ENCODE measurements at regions not wholly inside any gene's neighbourhood (a gene's known extent, or its start where the extent isn't known, plus 50 kb on each side); places are given as distances from the start of the nearest gene placed in this dataset.

DNA sequence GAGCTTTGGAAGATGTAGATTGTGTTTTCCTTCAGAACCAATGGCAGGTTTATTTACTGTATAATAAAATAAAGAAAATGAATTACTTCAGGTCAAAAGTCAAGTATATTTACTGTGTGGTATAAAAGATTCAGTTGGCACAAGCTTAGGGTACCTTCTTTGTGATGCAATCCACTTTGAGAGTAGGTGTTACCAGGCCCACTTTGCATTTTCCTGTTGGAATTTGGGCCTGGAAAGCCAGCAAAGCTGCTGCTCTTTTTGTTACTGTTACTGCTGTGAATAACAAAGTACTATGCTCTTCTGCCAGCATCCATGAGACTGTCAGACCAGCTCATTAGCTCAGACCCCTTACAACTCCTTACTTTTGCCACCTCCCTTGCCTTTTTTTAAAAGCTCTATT is 649.0 kb upstream of the SEL1L start:
- Histone ChIP-seq H3K27ac (no peak overlapping the region), H3K36me3 (no peaks in the 10 kb centered on the region), H3K4me3 (no peak overlapping the region), H3K27me3 (no peaks in the 10 kb centered on the region), H3K4me1 (no peaks in the 10 kb centered on the region), H3K9ac (ENCODE audit: low read depth in 2 of 2, low read length in 2 of 2) (no peak overlapping the region), H3K9me3 (no peaks in the 10 kb centered on the region)
- DNase-seq, result no peak
- intact Hi-C loops (cut with DNase I), result no loop called here
- TF ChIP-seq, protein P1, sequence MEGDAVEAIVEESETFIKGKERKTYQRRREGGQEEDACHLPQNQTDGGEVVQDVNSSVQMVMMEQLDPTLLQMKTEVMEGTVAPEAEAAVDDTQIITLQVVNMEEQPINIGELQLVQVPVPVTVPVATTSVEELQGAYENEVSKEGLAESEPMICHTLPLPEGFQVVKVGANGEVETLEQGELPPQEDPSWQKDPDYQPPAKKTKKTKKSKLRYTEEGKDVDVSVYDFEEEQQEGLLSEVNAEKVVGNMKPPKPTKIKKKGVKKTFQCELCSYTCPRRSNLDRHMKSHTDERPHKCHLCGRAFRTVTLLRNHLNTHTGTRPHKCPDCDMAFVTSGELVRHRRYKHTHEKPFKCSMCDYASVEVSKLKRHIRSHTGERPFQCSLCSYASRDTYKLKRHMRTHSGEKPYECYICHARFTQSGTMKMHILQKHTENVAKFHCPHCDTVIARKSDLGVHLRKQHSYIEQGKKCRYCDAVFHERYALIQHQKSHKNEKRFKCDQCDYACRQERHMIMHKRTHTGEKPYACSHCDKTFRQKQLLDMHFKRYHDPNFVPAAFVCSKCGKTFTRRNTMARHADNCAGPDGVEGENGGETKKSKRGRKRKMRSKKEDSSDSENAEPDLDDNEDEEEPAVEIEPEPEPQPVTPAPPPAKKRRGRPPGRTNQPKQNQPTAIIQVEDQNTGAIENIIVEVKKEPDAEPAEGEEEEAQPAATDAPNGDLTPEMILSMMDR (IDR thresholded peaks at IDR 0.05), result no peak

DNA sequence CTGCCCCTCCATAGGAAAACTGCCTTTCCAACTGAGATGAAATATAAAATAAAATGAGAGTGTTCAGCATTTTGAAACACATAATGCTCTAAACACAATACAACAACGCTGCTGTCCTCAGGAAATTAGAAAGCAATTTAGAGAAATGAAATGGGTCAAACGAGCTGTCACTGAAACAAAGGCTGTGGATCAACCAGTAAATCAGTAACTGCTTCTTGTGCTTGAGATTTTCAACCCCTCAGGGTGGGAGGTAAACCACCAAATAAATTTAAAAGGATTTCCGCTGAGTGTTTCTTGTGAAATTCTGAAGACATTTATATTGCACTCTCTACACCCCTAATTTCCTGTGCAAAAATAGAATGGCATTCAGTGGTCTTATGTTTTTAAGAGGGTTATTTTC is 657.1 kb upstream of the SEL1L start:
- intact Hi-C loops (cut with DNase I), result no loop called here

GRCh38 chr14:82192387-82192786 is 658.7 kb upstream of the SEL1L start:
- Histone ChIP-seq H3K4me1 (no peaks in the 10 kb centered on the region), H3K27ac (no peak overlapping the region), H3K36me3 (no peaks in the 10 kb centered on the region), H3K9ac (ENCODE audit: low read depth in 2 of 2, low read length in 2 of 2) (no peak overlapping the region), H3K4me3 (no peak overlapping the region), H3K9me3 (no peaks in the 10 kb centered on the region), H3K27me3 (no peaks in the 10 kb centered on the region)
- no peak for DNase-seq
- intact Hi-C loops (cut with DNase I), result no loop called here
- TF ChIP-seq, protein P1 (IDR thresholded peaks at IDR 0.05), result no peak

More for the DNA sequence above, 657.1 kb upstream of the SEL1L start:
- no peak overlapping the region for H3K27ac ChIP-seq
- H3K4me1 ChIP-seq, result no peaks in the 10 kb centered on the region
- no peak overlapping the region for H3K4me3 ChIP-seq
- DNase-seq, result no peak
- no peaks in the 10 kb centered on the region for H3K27me3 ChIP-seq
- no peak overlapping the region for H3K9ac ChIP-seq (ENCODE audit: low read depth in 2 of 2, low read length in 2 of 2)
- no peaks in the 10 kb centered on the region for H3K36me3 ChIP-seq
- H3K9me3 ChIP-seq, result no peaks in the 10 kb centered on the region
- TF ChIP-seq, protein P1 (IDR thresholded peaks at IDR 0.05), result no peak

- H3K9ac ChIP-seq (ENCODE audit: low read depth in 2 of 2, low read length in 2 of 2), result no peak overlapping the region
- no peaks in the 10 kb centered on the region for H3K27me3 ChIP-seq
- TF ChIP-seq, protein P1 (IDR thresholded peaks at IDR 0.05), result no peak
- intact Hi-C loops (cut with DNase I), result no loop called here
- no peaks in the 10 kb centered on the region for H3K4me1 ChIP-seq
- H3K4me3 ChIP-seq, result no peak overlapping the region
- no peak overlapping the region for H3K27ac ChIP-seq
- no peak for DNase-seq
- no peaks in the 10 kb centered on the region for H3K36me3 ChIP-seq
- no peaks in the 10 kb centered on the region for H3K9me3 ChIP-seq
Measured at GRCh38 chr14:82223276-82223675, 689.6 kb upstream of the SEL1L start.

DNA sequence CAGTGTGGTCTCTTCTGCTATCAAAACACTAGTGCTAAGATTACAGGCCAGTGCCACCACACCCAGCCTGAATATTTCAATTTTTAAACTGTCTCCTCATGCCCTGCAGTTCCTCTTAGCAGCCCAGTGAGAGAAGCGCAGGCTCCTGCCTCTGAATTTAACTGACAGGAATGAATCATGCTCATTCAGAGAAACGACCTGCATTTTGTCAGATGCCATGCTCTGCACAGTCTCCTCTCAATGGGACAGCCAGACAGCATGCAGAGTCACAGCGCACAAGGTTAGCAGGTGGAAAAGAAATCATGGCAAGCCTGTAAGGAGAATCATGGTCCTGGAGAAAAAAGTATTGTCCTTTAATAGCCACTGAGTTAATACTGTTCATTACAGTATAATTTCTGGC is 691.0 kb upstream of the SEL1L start:
- DNase-seq, result no peak
- intact Hi-C loops (cut with DNase I), result no loop called here
- Histone ChIP-seq H3K9ac (ENCODE audit: low read depth in 2 of 2, low read length in 2 of 2) (no peak overlapping the region), H3K9me3 (no peaks in the 10 kb centered on the region), H3K27ac (no peak overlapping the region), H3K27me3 (no peaks in the 10 kb centered on the region), H3K4me3 (no peak overlapping the region), H3K4me1 (no peaks in the 10 kb centered on the region), H3K36me3 (no peaks in the 10 kb centered on the region)
- TF ChIP-seq, protein P1 (IDR thresholded peaks at IDR 0.05), result no peak

- TF ChIP-seq, protein P1 (IDR thresholded peaks at IDR 0.05), result no peak
- H3K9me3 ChIP-seq, result no peaks in the 10 kb centered on the region
- no peaks in the 10 kb centered on the region for H3K36me3 ChIP-seq
- no peaks in the 10 kb centered on the region for H3K4me1 ChIP-seq
- no peaks in the 10 kb centered on the region for H3K27me3 ChIP-seq
- no peak overlapping the region for H3K4me3 ChIP-seq
- H3K9ac ChIP-seq (ENCODE audit: low read depth in 2 of 2, low read length in 2 of 2), result no peak overlapping the region
- no peak for DNase-seq
- intact Hi-C loops (cut with DNase I), result no loop called here
- no peak overlapping the region for H3K27ac ChIP-seq
Measured at GRCh38 chr14:82230748-82231147, 697.1 kb upstream of the SEL1L start.
